ENCODE measurements at regions not wholly inside any gene's neighbourhood (a gene's known extent, or its start where the extent isn't known, plus 50 kb on each side); places are given as distances from the start of the nearest gene placed in this dataset.
"Not testable (repeated sequence)": the region's sequence is repeated elsewhere in the genome, so short reads cannot be mapped to it uniquely, and the experiment has no call there.

- no peak for FAIRE-seq
- DNase-seq (ENCODE audit: insufficient read length), result no peak
- TF ChIP-seq POLR2AphosphoS5 (IDR thresholded peaks at IDR 0.05; ENCODE audit: low read depth, low read length) (no peak), POLR2A (IDR thresholded peaks at IDR 0.05; ENCODE audit: low read depth, low read length) (no peak), TAF1 (IDR thresholded peaks at IDR 0.05; ENCODE audit: borderline replicate concordance, low read depth, low read length) (no peak)
Measured at GRCh38 chr3:144820726-144821125, 849.1 kb downstream of the DIPK2A start.

- DNase-seq (ENCODE audit: insufficient read length) (no peak), FAIRE-seq (no peak)
- TF ChIP-seq POLR2AphosphoS5 (IDR thresholded peaks at IDR 0.05; ENCODE audit: low read depth, low read length) (no peak), TAF1 (IDR thresholded peaks at IDR 0.05; ENCODE audit: borderline replicate concordance, low read depth, low read length) (no peak), POLR2A (IDR thresholded peaks at IDR 0.05; ENCODE audit: low read depth, low read length) (no peak)
Measured at GRCh38 chr3:144821583-144821982, 850.0 kb downstream of the DIPK2A start.

GRCh38 chr3:144822671-144823070 lies 851.0 kb downstream of the DIPK2A start:
- no peak for FAIRE-seq
- TF ChIP-seq POLR2AphosphoS5 (IDR thresholded peaks at IDR 0.05; ENCODE audit: low read depth, low read length) (no peak), TAF1 (IDR thresholded peaks at IDR 0.05; ENCODE audit: borderline replicate concordance, low read depth, low read length) (no peak), POLR2A (IDR thresholded peaks at IDR 0.05; ENCODE audit: low read depth, low read length) (no peak)
- no peak for DNase-seq (ENCODE audit: insufficient read length)

GRCh38 chr3:144831955-144832716 lies 860.5 kb downstream of the DIPK2A start:
- DNase-seq (ENCODE audit: insufficient read length), result no peak

GRCh38 chr3:144839991-144840390 lies 868.4 kb downstream of the DIPK2A start:
- FAIRE-seq (no peak), DNase-seq (ENCODE audit: insufficient read length) (no peak)
- TF ChIP-seq TAF1 (IDR thresholded peaks at IDR 0.05; ENCODE audit: borderline replicate concordance, low read depth, low read length) (no peak), POLR2AphosphoS5 (IDR thresholded peaks at IDR 0.05; ENCODE audit: low read depth, low read length) (no peak)

More at GRCh38 chr3:144831955-144832716, 860.5 kb downstream of the DIPK2A start:
- TF ChIP-seq TAF1 (IDR thresholded peaks at IDR 0.05; ENCODE audit: borderline replicate concordance, low read depth, low read length), result no peak
- TF ChIP-seq POLR2AphosphoS5 (IDR thresholded peaks at IDR 0.05; ENCODE audit: low read depth, low read length), result no peak
- no peak for TF ChIP-seq POLR2A (IDR thresholded peaks at IDR 0.05; ENCODE audit: low read depth, low read length)
- no peak for FAIRE-seq

- DNase-seq (ENCODE audit: insufficient read length) (no peak), FAIRE-seq (no peak)
- TF ChIP-seq TAF1 (IDR thresholded peaks at IDR 0.05; ENCODE audit: borderline replicate concordance, low read depth, low read length) (no peak), POLR2A (IDR thresholded peaks at IDR 0.05; ENCODE audit: low read depth, low read length) (no peak), POLR2AphosphoS5 (IDR thresholded peaks at IDR 0.05; ENCODE audit: low read depth, low read length) (no peak)
Measured at GRCh38 chr3:144840866-144841265, 869.2 kb downstream of the DIPK2A start.

- DNase-seq (ENCODE audit: insufficient read length) (no peak), FAIRE-seq (no peak)
- TF ChIP-seq POLR2AphosphoS5 (IDR thresholded peaks at IDR 0.05; ENCODE audit: low read depth, low read length) (no peak), POLR2A (IDR thresholded peaks at IDR 0.05; ENCODE audit: low read depth, low read length) (no peak), TAF1 (IDR thresholded peaks at IDR 0.05; ENCODE audit: borderline replicate concordance, low read depth, low read length) (no peak)
Measured at GRCh38 chr3:144843099-144843498, 871.5 kb downstream of the DIPK2A start.

GRCh38 chr3:144852999-144853398 lies 881.4 kb downstream of the DIPK2A start:
- FAIRE-seq (no peak), DNase-seq (ENCODE audit: insufficient read length) (no peak)
- no peak for TF ChIP-seq POLR2AphosphoS5 (IDR thresholded peaks at IDR 0.05; ENCODE audit: low read depth, low read length)
- TF ChIP-seq TAF1 (IDR thresholded peaks at IDR 0.05; ENCODE audit: borderline replicate concordance, low read depth, low read length), result no peak
- TF ChIP-seq POLR2A (IDR thresholded peaks at IDR 0.05; ENCODE audit: low read depth, low read length), result no peak

- DNase-seq (ENCODE audit: insufficient read length); FAIRE-seq: not testable (repeated sequence)
Measured at GRCh38 chr3:144854020-144854419, 882.4 kb downstream of the DIPK2A start.

GRCh38 chr3:144859161-144859560 lies 887.5 kb downstream of the DIPK2A start:
- FAIRE-seq (no peak), DNase-seq (ENCODE audit: insufficient read length) (no peak)
- no peak for TF ChIP-seq TAF1 (IDR thresholded peaks at IDR 0.05; ENCODE audit: borderline replicate concordance, low read depth, low read length)

GRCh38 chr3:144864646-144865045 lies 893.0 kb downstream of the DIPK2A start:
- no peak for TF ChIP-seq POLR2A (IDR thresholded peaks at IDR 0.05; ENCODE audit: low read depth, low read length)
- DNase-seq (ENCODE audit: insufficient read length) (no peak), FAIRE-seq (no peak)

- DNase-seq (ENCODE audit: insufficient read length) (no peak), FAIRE-seq (no peak)
- TF ChIP-seq POLR2AphosphoS5 (IDR thresholded peaks at IDR 0.05; ENCODE audit: low read depth, low read length), result no peak
- no peak for TF ChIP-seq POLR2A (IDR thresholded peaks at IDR 0.05; ENCODE audit: low read depth, low read length)
- no peak for TF ChIP-seq TAF1 (IDR thresholded peaks at IDR 0.05; ENCODE audit: borderline replicate concordance, low read depth, low read length)
Measured at GRCh38 chr3:144865948-144866347, 894.3 kb downstream of the DIPK2A start.

GRCh38 chr3:144866476-144866875 lies 894.9 kb downstream of the DIPK2A start:
- DNase-seq (ENCODE audit: insufficient read length) (no peak), FAIRE-seq (no peak)
- no peak for TF ChIP-seq POLR2A (IDR thresholded peaks at IDR 0.05; ENCODE audit: low read depth, low read length)
- no peak for TF ChIP-seq POLR2AphosphoS5 (IDR thresholded peaks at IDR 0.05; ENCODE audit: low read depth, low read length)
- no peak for TF ChIP-seq TAF1 (IDR thresholded peaks at IDR 0.05; ENCODE audit: borderline replicate concordance, low read depth, low read length)
